DND-41 (cell line): ENCODE measurements at regions not wholly inside any gene's neighbourhood (a gene's known extent, or its start where the extent isn't known, plus 50 kb on each side); places are given as distances from the start of the nearest gene placed in this dataset.

ENCODE experiments used
- EZH2 ChIP-seq: IDR thresholded peaks from 3 replicates; pipeline ENCODE4 v1.6.1; 2012; ENCODE audit warnings: borderline replicate concordance, low read depth, mild to moderate bottlenecking, moderate library complexity, low read length, inconsistent platforms; ENCODE audit not compliant: severe bottlenecking
- TF ChIP-seq, protein P1 (sequence below): IDR thresholded peaks from 2 replicates; pipeline ENCODE4 v1.5.1; 2012; ENCODE audit warnings: borderline replicate concordance, low read length, moderate library complexity, mild to moderate bottlenecking; ENCODE audit not compliant: poor library complexity, severe bottlenecking; ENCODE audit errors: extremely low read depth

GRCh38 chr12:5308216-5308615, 123.7 kb upstream of the NTF3 start:
- TF ChIP-seq, protein P1, sequence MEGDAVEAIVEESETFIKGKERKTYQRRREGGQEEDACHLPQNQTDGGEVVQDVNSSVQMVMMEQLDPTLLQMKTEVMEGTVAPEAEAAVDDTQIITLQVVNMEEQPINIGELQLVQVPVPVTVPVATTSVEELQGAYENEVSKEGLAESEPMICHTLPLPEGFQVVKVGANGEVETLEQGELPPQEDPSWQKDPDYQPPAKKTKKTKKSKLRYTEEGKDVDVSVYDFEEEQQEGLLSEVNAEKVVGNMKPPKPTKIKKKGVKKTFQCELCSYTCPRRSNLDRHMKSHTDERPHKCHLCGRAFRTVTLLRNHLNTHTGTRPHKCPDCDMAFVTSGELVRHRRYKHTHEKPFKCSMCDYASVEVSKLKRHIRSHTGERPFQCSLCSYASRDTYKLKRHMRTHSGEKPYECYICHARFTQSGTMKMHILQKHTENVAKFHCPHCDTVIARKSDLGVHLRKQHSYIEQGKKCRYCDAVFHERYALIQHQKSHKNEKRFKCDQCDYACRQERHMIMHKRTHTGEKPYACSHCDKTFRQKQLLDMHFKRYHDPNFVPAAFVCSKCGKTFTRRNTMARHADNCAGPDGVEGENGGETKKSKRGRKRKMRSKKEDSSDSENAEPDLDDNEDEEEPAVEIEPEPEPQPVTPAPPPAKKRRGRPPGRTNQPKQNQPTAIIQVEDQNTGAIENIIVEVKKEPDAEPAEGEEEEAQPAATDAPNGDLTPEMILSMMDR, result no peak
- no peak for TF ChIP-seq EZH2
